Astrocyte (in vitro differentiated cells and primary cell): ENCODE measurements at regions not wholly inside any gene's neighbourhood (a gene's known extent, or its start where the extent isn't known, plus 50 kb on each side); places are given as distances from the start of the nearest gene placed in this dataset.

Experiments used
- EZH2 ChIP-seq: IDR thresholded peaks from 2 replicates; pipeline ENCODE4 v1.6.1; 2012; ENCODE audit warnings: mild to moderate bottlenecking, low read length, inconsistent platforms; ENCODE audit not compliant: insufficient read depth
- TF ChIP-seq, protein P1 (sequence below): IDR thresholded peaks from 2 replicates; pipeline ENCODE4 v1.5.1; 2011; ENCODE audit warnings: low read depth, mild to moderate bottlenecking, inconsistent platforms, low read length, moderate library complexity; ENCODE audit not compliant: insufficient read depth

DNA sequence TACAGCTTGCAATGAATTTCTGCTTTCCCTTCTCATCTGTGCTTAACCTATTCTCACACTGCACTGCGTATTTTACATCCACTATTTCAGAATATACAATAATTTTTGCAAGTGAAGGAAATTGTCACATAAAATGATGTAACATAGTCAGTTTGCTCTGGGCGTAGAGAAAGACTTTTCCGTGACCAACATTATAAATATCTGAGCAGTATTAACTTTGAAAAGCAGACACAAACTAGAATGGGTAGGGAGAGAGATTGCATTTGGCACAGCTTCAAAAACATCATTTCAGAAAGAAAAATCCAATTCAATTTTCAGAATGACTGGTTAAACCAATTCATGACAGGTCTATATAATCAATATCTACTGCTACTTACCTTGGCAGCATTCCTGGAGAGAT, 352.5 kb upstream of the MIR17HG start:
- TF ChIP-seq, protein P1, sequence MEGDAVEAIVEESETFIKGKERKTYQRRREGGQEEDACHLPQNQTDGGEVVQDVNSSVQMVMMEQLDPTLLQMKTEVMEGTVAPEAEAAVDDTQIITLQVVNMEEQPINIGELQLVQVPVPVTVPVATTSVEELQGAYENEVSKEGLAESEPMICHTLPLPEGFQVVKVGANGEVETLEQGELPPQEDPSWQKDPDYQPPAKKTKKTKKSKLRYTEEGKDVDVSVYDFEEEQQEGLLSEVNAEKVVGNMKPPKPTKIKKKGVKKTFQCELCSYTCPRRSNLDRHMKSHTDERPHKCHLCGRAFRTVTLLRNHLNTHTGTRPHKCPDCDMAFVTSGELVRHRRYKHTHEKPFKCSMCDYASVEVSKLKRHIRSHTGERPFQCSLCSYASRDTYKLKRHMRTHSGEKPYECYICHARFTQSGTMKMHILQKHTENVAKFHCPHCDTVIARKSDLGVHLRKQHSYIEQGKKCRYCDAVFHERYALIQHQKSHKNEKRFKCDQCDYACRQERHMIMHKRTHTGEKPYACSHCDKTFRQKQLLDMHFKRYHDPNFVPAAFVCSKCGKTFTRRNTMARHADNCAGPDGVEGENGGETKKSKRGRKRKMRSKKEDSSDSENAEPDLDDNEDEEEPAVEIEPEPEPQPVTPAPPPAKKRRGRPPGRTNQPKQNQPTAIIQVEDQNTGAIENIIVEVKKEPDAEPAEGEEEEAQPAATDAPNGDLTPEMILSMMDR: no peak
- TF ChIP-seq EZH2: no peak
